H1 (cell line): ENCODE measurements at regions not wholly inside any gene's neighbourhood (a gene's known extent, or its start where the extent isn't known, plus 50 kb on each side); places are given as distances from the start of the nearest gene placed in this dataset.

Experiments
- CTCF ChIA-PET: fragments of 300-600 bp; sonication (Branson Sonifier 250); formaldehyde crosslinking; loops from one replicate; lab custom pipeline; 2021; ENCODE audit not compliant: partially characterized antibody; lab: Charles Lee
- POLR2A ChIA-PET: fragments of 300-600 bp; sonication (Branson Sonifier 250); formaldehyde crosslinking; loops from one replicate; lab custom pipeline; 2021; ENCODE audit warnings: inconsistent platforms; ENCODE audit not compliant: partially characterized antibody; lab: Charles Lee
- DNase-seq, 2 experiments: peaks; one replicate each; pipeline versions ENCODE4 v3.0.0 to v3.0.0-alpha.2; 2010 to 2022; ENCODE audit warnings: low spot score in 2 of 2, low read depth in 1 of 2, mixed read lengths in 1 of 2
- FAIRE-seq: peaks from 2 replicates; lab custom pipeline; 2011; peaks lifted over from hg19 to GRCh38; lab: Jason Lieb, UNC
- H2AFZ ChIP-seq: 2 replicates; pipeline ENCODE4 v1.8.1; 2012; ENCODE audit warnings: low read length, inconsistent platforms
- H2AK5ac ChIP-seq: 2 replicates; pipeline ENCODE4 v1.6.1; 2013; ENCODE audit warnings: low read depth, low read length
- H2BK120ac ChIP-seq: replicated peaks from 2 replicates; pipeline ENCODE3; 2013; ENCODE audit warnings: low read depth, low read length, inconsistent platforms
- H2BK12ac ChIP-seq: 2 replicates; pipeline ENCODE4 v1.6.1; 2013; ENCODE audit warnings: low read depth, low read length
- H2BK15ac ChIP-seq: 2 replicates; pipeline ENCODE4 v1.6.1; 2013; ENCODE audit warnings: low read length
- H2BK20ac ChIP-seq: 2 replicates; pipeline ENCODE4 v1.6.1; 2013; ENCODE audit warnings: low read length
- H2BK5ac ChIP-seq: 2 replicates; pipeline ENCODE4 v1.6.1; 2013; ENCODE audit warnings: low read depth, low read length
- H3K14ac ChIP-seq: 2 replicates; pipeline ENCODE4 v1.6.1; 2013; ENCODE audit warnings: inconsistent platforms; ENCODE audit not compliant: insufficient read length
- H3K18ac ChIP-seq: 2 replicates; pipeline ENCODE4 v1.6.1; 2013; ENCODE audit warnings: low read length; ENCODE audit errors: extremely low read depth
- H3K23ac ChIP-seq: 2 replicates; pipeline ENCODE4 v1.6.1; 2013; ENCODE audit warnings: inconsistent platforms; ENCODE audit not compliant: insufficient read length
- H3K23me2 ChIP-seq: 2 replicates; pipeline ENCODE4 v1.6.1; 2013; ENCODE audit warnings: low read depth, low read length
- H3K27ac ChIP-seq: 2 replicates; pipeline ENCODE4 v1.6.1; 2011; ENCODE audit warnings: low read depth, low read length, inconsistent platforms
- H3K27me3 ChIP-seq, 4 experiments: replicated peaks in 1 of 4; 1 replicate in 1 of 4; 2 replicates in 3 of 4; pipeline versions ENCODE4 v1.6.1 to v1.8.1; 2011 to 2013; ENCODE audit warnings: low read length in 3 of 4, mild to moderate bottlenecking in 3 of 4, inconsistent platforms in 2 of 4, mixed read lengths in 2 of 4, moderate library complexity in 1 of 4; ENCODE audit not compliant: control insufficient read depth in 3 of 4, insufficient read depth in 3 of 4; ENCODE audit errors: extremely low read depth in 1 of 4
- H3K36me3 ChIP-seq, 4 experiments: 2 replicates each; pipeline versions ENCODE4 v1.6.1 to v1.8.1; 2011 to 2013; ENCODE audit warnings: mild to moderate bottlenecking in 4 of 4, low read length in 3 of 4, moderate library complexity in 2 of 4, control low read depth in 1 of 4, inconsistent platforms in 1 of 4; ENCODE audit not compliant: insufficient read depth in 4 of 4, control insufficient read depth in 2 of 4
- H3K4ac ChIP-seq: replicated peaks from 2 replicates; pipeline ENCODE3; 2013; ENCODE audit warnings: low read length, low read depth, mixed read lengths, inconsistent platforms; ENCODE audit not compliant: insufficient read length
- H3K4me1 ChIP-seq, 4 experiments: replicated peaks in 1 of 4; 1 replicate in 1 of 4; 2 replicates in 3 of 4; pipeline versions ENCODE4 v1.6.1 to v1.8.1; 2011 to 2013; ENCODE audit warnings: low read length in 3 of 4, inconsistent platforms in 2 of 4, mixed read lengths in 1 of 4; ENCODE audit not compliant: insufficient read depth in 4 of 4, control insufficient read depth in 3 of 4
- H3K4me2 ChIP-seq, 2 experiments: 2 replicates each; pipeline versions ENCODE4 v1.6.1 to v1.8.1; 2011 to 2013; ENCODE audit warnings: low read depth in 2 of 2, low read length in 2 of 2, control low read depth in 1 of 2, inconsistent platforms in 1 of 2, mild to moderate bottlenecking in 1 of 2; ENCODE audit not compliant: insufficient read depth in 1 of 2
- H3K4me3 ChIP-seq, 4 experiments: fragments of 200-600, 300-600 bp in 1 of 4; sonication (generic), shearing (Covaris generic), sonication (Bioruptor Twin) in 1 of 4; 2 replicates each; pipeline versions ENCODE4 v1.5.1 to v1.8.1; 2011 to 2016; ENCODE audit warnings: low read length in 4 of 4, low read depth in 3 of 4, control low read depth in 2 of 4, inconsistent platforms in 2 of 4, mild to moderate bottlenecking in 2 of 4, mixed read lengths in 1 of 4, moderate library complexity in 1 of 4; ENCODE audit not compliant: insufficient read depth in 2 of 4; ENCODE audit errors: extremely low read depth in 1 of 4
- H3K56ac ChIP-seq: replicated peaks from 2 replicates; pipeline ENCODE3; 2013; ENCODE audit warnings: low read depth, mild to moderate bottlenecking, mixed read lengths, low read length, inconsistent platforms; ENCODE audit not compliant: insufficient read length
- H3K79me1 ChIP-seq: 2 replicates; pipeline ENCODE4 v1.6.1; 2013; ENCODE audit warnings: low read depth, low read length, control low read depth
- H3K79me2 ChIP-seq, 2 experiments: 2 replicates each; pipeline versions ENCODE4 v1.6.1 to v1.8.1; 2012 to 2013; ENCODE audit warnings: low read length in 2 of 2, mild to moderate bottlenecking in 2 of 2, inconsistent platforms in 1 of 2; ENCODE audit not compliant: insufficient read depth in 2 of 2, control insufficient read depth in 1 of 2
- H3K9ac ChIP-seq, 4 experiments: replicated peaks in 1 of 4; 1 replicate in 1 of 4; 2 replicates in 3 of 4; pipeline versions ENCODE4 v1.6.1 to v1.8.1; 2011 to 2013; ENCODE audit warnings: low read depth in 3 of 4, low read length in 3 of 4, control low read depth in 2 of 4, mild to moderate bottlenecking in 2 of 4, moderate library complexity in 2 of 4, inconsistent platforms in 1 of 4; ENCODE audit errors: extremely low read depth in 1 of 4
- H3K9me3 ChIP-seq, 2 experiments: 2 replicates each; pipeline versions ENCODE4 v1.6.1 to v1.8.1; 2012 to 2013; ENCODE audit warnings: mild to moderate bottlenecking in 2 of 2, moderate library complexity in 2 of 2, control low read depth in 1 of 2, inconsistent platforms in 1 of 2, low read depth in 1 of 2, low read length in 1 of 2, mixed read lengths in 1 of 2; ENCODE audit not compliant: insufficient read depth in 2 of 2
- H4K20me1 ChIP-seq, 2 experiments: replicated peaks in 1 of 2; 2 replicates each; pipeline versions ENCODE3 to v1.8.1; 2011 to 2013; ENCODE audit warnings: inconsistent platforms in 2 of 2, low read length in 2 of 2, mild to moderate bottlenecking in 1 of 2; ENCODE audit not compliant: insufficient read depth in 2 of 2, control insufficient read depth in 1 of 2
- H4K5ac ChIP-seq: 2 replicates; pipeline ENCODE4 v1.6.1; 2013; ENCODE audit warnings: low read length, low read depth, mixed read lengths, inconsistent platforms; ENCODE audit not compliant: insufficient read length
- H4K8ac ChIP-seq: 2 replicates; pipeline ENCODE4 v1.8.0; 2013; ENCODE audit warnings: mild to moderate bottlenecking, moderate library complexity, low read length, inconsistent platforms; ENCODE audit not compliant: insufficient read depth; ENCODE audit errors: extremely low read depth
- H4K91ac ChIP-seq: replicated peaks from 2 replicates; pipeline ENCODE3; 2013; ENCODE audit warnings: low read length, mixed read lengths, inconsistent platforms; ENCODE audit not compliant: insufficient read length
- ASH2L ChIP-seq: fragments of 200-600, 300-600 bp; sonication (generic); IDR thresholded peaks from one replicate; pipeline ENCODE4 v1.7.1; 2017; ENCODE audit warnings: low read length
- BACH1 ChIP-seq: IDR thresholded peaks from 2 replicates; pipeline ENCODE4 v1.6.1; 2012; ENCODE audit warnings: low read length, improper control_type of control experiment
- BCL11A ChIP-seq, 2 experiments: IDR thresholded peaks; one replicate each; pipeline ENCODE4 v1.6.1; 2011; ENCODE audit warnings: low read depth in 2 of 2, low read length in 2 of 2, mild to moderate bottlenecking in 2 of 2
- EGR1 ChIP-seq: IDR thresholded peaks from 2 replicates; pipeline ENCODE4 v1.6.1; 2011; ENCODE audit warnings: low read depth, low read length, borderline replicate concordance
- GABPA ChIP-seq: IDR thresholded peaks from 2 replicates; pipeline ENCODE4 v1.6.1; 2011; ENCODE audit warnings: mild to moderate bottlenecking, low read length, moderate library complexity, borderline replicate concordance; ENCODE audit not compliant: insufficient read depth
- NANOG ChIP-seq: IDR thresholded peaks from 2 replicates; pipeline ENCODE4 v1.6.1; 2011; ENCODE audit warnings: low read length, low read depth, mild to moderate bottlenecking, inconsistent platforms; ENCODE audit not compliant: insufficient read depth, poor library complexity, severe bottlenecking
- RNF2 ChIP-seq: fragments of 200-900, 300-1000 bp; sonication (generic); IDR thresholded peaks from 2 replicates; pipeline ENCODE4 v1.7.1; 2016; ENCODE audit warnings: borderline replicate concordance, low read depth, mild to moderate bottlenecking, antibody characterized with exemption, low read length; ENCODE audit not compliant: poor library complexity, severe bottlenecking; ENCODE audit errors: missing control alignments
- RXRA ChIP-seq: IDR thresholded peaks from 2 replicates; pipeline ENCODE4 v1.6.1; 2011; ENCODE audit warnings: low read depth, mild to moderate bottlenecking, low read length, moderate library complexity; ENCODE audit not compliant: insufficient read depth
- SIRT6 ChIP-seq: IDR thresholded peaks from one replicate; pipeline ENCODE4 v1.7.1; 2012; ENCODE audit warnings: low read length, inconsistent platforms
- TAF1 ChIP-seq: IDR thresholded peaks from 2 replicates; pipeline ENCODE4 v1.6.1; 2011; ENCODE audit warnings: mild to moderate bottlenecking, low read depth, low read length
- WGBS, 2 experiments: shearing (Covaris generic) in 1 of 2; methylation state at CpG; one replicate each; pipeline versions ENCODE4 v1.1.6 to v1.1.7; 2013 to 2015; ENCODE audit warnings: low lambda C conversion rate in 2 of 2, mixed read lengths in 2 of 2, inconsistent platforms in 1 of 2, low coverage in 1 of 2, missing lambda C conversion rate in 1 of 2; ENCODE audit not compliant: insufficient replicate concordance in 2 of 2, insufficient coverage in 1 of 2, insufficient read length in 1 of 2; ENCODE audit errors: extremely low coverage in 1 of 2, missing lambda C conversion rate in 1 of 2; 5-methylcytosine and 5-hydroxymethylcytosine counted together

DNA sequence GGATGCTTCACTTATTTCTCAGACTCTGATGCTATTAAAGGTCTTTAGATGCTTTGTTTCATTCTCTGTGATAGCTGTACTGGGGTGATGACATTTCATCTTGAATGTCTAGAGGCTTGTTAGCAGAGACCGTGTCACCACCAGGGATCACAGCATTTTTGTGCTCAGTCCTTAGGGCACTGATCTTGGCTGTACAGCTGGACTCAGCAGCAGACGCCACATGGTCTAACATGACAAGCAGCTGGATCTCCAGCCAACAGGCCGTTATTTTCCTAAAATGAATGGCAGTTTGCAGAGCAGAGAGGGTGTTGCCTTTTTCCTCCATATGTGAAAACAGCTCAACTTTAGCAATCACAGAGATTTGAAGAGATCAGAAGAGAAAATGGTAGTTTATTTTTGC lies 491.8 kb downstream of the CDH2 start:
- Histone ChIP-seq H2AK5ac (no peak overlapping the region), H3K4me2 (no peak overlapping the region), H3K4me1 (no peaks in the 10 kb centered on the region), H4K5ac (no peak overlapping the region), H3K56ac (no peak overlapping the region), H3K9ac (no peak overlapping the region; a peak in 1 of 7 replicates), H2BK15ac (no peak overlapping the region), H2BK12ac (no peak overlapping the region), H3K36me3 (no peaks in the 10 kb centered on the region), H2BK120ac (no peak overlapping the region), H3K79me2 (no peaks in the 10 kb centered on the region), H3K23ac (no peak overlapping the region), H3K27ac (no peak overlapping the region), H4K20me1 (no peaks in the 10 kb centered on the region), H3K27me3 (no peaks in the 10 kb centered on the region), H4K91ac (no peak overlapping the region), H3K4me3 (no peak overlapping the region), H3K79me1 (no peaks in the 10 kb centered on the region), H3K23me2 (no peaks in the 10 kb centered on the region), H4K8ac (no peak overlapping the region), H3K14ac (no peak overlapping the region), H2BK20ac (no peak overlapping the region), H3K9me3 (peaks cover 0 to 7% of the 10 kb centered on the region in 2 experiments; a peak in 1 of 4 replicates), H2BK5ac (no peak overlapping the region), H2AFZ (no peak overlapping the region), H3K18ac (no peak overlapping the region), H3K4ac (no peak overlapping the region)
- POLR2A ChIA-PET: no interaction called here
- no peak for FAIRE-seq
- WGBS, 2 experiments: 86% methylated on average over 3 of the region's 3 CpGs; no CpG with 5 or more reads in 1 of the 2 experiments
- CTCF ChIA-PET: interaction anchor here (0.6 to 4.8 kb wide), 24 partner anchors 9 to 361 kb away, joined by 3 to 57 read pairs (median 4); no protein-coding TSS in a partner anchor
- TF ChIP-seq NANOG: no peak
- TF ChIP-seq TAF1: no peak
- no peak for TF ChIP-seq EGR1
- TF ChIP-seq RNF2: no peak
- no peak for TF ChIP-seq RXRA
- TF ChIP-seq BACH1: no peak
- no peak for TF ChIP-seq GABPA
- no peak for TF ChIP-seq ASH2L
- no peak for TF ChIP-seq BCL11A (IDR thresholded peaks at IDR 0.05; ENCODE audit: low read depth in 2 of 2, low read length in 2 of 2)
- TF ChIP-seq SIRT6: no peak
- no peak for DNase-seq
